ENCODE measurements at regions not wholly inside any gene's neighbourhood (a gene's known extent, or its start where the extent isn't known, plus 50 kb on each side); places are given as distances from the start of the nearest gene placed in this dataset.
"Not testable (repeated sequence)": the region's sequence is repeated elsewhere in the genome, so short reads cannot be mapped to it uniquely, and the experiment has no call there.

DNA sequence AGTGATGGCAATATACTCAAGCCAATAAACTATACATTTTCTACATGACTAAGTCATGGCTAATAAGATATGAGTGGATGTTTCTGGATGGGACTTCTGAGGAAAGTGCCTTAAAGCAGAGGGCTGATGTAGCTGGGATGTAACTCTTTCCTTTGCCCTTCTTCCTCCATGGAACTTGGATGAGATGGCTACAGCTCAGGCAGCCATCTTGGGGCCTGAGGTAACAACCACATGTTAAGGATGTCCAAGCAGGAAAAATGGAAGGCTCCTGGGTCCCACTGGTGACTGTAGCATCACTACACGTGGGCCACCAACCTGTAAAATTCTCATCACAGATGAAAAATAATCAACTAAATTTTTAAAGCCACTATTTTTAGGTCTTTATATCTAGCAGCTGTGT, 54.4 kb upstream of the GRIP1 start:
- DNase-seq (ENCODE audit: extremely low read depth in 1 of 2, low read depth in 1 of 2): no peak

GRCh38 chr12:66733839-66734238, 55.0 kb upstream of the GRIP1 start:
- DNase-seq (ENCODE audit: extremely low read depth in 1 of 2, low read depth in 1 of 2): no peak

DNA sequence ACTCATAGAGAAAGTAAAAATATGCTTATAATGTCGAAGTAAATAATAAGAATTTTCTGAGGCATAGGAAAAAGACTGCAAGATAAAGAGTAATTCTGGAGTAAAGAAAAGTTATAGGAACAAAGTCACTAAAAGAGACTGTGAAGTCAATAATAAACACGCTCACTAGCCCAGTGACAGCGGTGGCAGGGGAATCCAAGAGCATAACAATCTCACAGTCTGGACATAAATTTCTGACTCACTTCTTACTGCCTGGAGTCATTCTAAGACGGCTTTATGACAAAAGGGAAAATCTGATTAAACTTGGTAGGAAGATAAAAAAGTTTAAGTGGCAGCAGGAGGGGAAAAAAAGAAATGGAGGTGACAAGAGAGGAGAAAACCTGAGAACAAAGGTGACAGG, 56.4 kb upstream of the GRIP1 start:
- DNase-seq (ENCODE audit: extremely low read depth in 1 of 2, low read depth in 1 of 2): no peak

- no peak for DNase-seq (ENCODE audit: extremely low read depth in 1 of 2, low read depth in 1 of 2)
These were observed 58.1 kb upstream of the GRIP1 start for GRCh38 chr12:66736931-66737330.

GRCh38 chr12:66739266-66739665, 60.4 kb upstream of the GRIP1 start:
- no peak for DNase-seq (ENCODE audit: extremely low read depth in 1 of 2, low read depth in 1 of 2)

GRCh38 chr12:66739940-66740651, 61.2 kb upstream of the GRIP1 start:
- no peak for DNase-seq (ENCODE audit: extremely low read depth in 1 of 2, low read depth in 1 of 2)

- no peak for DNase-seq (ENCODE audit: extremely low read depth in 1 of 2, low read depth in 1 of 2)
These were observed 61.9 kb upstream of the GRIP1 start for GRCh38 chr12:66740732-66741131.

DNA sequence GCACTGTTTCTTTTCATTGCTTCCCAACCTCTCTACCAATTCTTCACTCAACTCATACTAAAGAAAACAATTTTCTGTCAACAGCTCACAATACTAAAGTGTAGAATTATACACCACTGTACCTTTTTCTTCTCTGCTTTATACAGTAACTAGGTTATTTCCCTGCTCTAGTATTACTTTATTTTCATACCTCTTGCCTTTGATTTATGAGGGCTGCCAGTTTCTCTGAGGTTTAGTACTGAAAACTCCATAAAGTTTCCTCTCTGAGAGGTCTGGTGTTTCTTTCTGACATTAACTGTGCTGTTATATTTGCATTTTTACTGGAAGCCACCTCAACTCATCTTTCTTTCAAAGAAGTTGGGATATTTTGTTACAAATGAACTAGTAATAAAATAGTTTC, 63.0 kb upstream of the GRIP1 start:
- DNase-seq (ENCODE audit: extremely low read depth in 1 of 2, low read depth in 1 of 2): no peak

- DNase-seq (ENCODE audit: extremely low read depth in 1 of 2, low read depth in 1 of 2): no peak
These were observed 63.9 kb upstream of the GRIP1 start for GRCh38 chr12:66742508-66743367.

DNA sequence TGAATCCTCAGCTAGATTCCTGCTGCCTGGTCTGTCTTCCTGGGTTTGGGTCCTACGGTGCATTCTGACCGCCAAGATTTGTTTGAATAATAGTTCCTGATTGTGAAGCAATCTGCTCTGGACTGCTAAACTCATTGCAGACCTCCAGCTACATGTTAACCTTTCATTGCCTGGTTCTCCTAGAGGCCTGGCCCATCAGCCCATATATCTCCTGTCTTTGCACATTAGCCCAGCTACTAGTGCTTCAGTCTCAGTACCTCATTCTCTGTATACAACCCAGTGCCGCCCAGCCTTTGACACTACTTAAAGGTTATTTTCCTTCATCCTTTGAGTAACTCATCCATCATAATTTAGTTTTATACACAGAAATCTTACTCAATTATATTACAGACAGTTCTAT, 65.6 kb upstream of the GRIP1 start:
- DNase-seq (ENCODE audit: extremely low read depth in 1 of 2, low read depth in 1 of 2): no peak

DNA sequence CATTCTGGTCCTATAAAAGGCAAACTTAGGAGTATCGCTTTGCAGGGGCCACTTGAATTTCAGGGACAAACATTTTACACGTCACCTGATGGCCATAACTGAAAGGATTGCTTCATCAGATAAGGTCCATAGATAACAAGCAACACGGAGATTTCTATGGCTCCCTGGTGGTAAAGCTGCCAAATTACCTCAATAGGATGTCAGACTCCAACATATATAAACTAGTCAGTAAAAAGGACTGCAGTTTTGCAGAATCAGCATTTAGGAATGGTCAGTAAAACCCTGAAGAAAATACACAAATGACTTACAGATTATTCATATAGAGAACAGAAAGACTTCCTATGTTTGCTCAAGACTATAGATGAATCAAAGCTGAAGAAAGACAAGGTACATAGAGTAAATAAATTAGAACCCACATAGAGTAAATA, 66.1 kb upstream of the GRIP1 start:
- DNase-seq (ENCODE audit: extremely low read depth in 1 of 2, low read depth in 1 of 2): no peak

- no peak for DNase-seq (ENCODE audit: extremely low read depth in 1 of 2, low read depth in 1 of 2)
These were observed 67.8 kb upstream of the GRIP1 start for GRCh38 chr12:66746489-66747201.

- DNase-seq (ENCODE audit: extremely low read depth in 1 of 2, low read depth in 1 of 2): no peak
These were observed 72.7 kb upstream of the GRIP1 start for GRCh38 chr12:66751432-66752113.

- no peak for DNase-seq (ENCODE audit: extremely low read depth in 1 of 2, low read depth in 1 of 2)
These were observed 74.9 kb upstream of the GRIP1 start for GRCh38 chr12:66753810-66754209.

- DNase-seq (ENCODE audit: extremely low read depth in 1 of 2, low read depth in 1 of 2): no peak
These were observed 77.0 kb upstream of the GRIP1 start for GRCh38 chr12:66755727-66756395.

GRCh38 chr12:66756631-66757030, 77.8 kb upstream of the GRIP1 start:
- DNase-seq (ENCODE audit: extremely low read depth in 1 of 2, low read depth in 1 of 2): no peak

- not testable (repeated sequence) for DNase-seq (ENCODE audit: extremely low read depth in 1 of 2, low read depth in 1 of 2)
These were observed 81.2 kb upstream of the GRIP1 start for GRCh38 chr12:66760122-66760521.

- DNase-seq (ENCODE audit: extremely low read depth in 1 of 2, low read depth in 1 of 2): no peak
These were observed 84.6 kb upstream of the GRIP1 start for GRCh38 chr12:66763467-66763866.

DNA sequence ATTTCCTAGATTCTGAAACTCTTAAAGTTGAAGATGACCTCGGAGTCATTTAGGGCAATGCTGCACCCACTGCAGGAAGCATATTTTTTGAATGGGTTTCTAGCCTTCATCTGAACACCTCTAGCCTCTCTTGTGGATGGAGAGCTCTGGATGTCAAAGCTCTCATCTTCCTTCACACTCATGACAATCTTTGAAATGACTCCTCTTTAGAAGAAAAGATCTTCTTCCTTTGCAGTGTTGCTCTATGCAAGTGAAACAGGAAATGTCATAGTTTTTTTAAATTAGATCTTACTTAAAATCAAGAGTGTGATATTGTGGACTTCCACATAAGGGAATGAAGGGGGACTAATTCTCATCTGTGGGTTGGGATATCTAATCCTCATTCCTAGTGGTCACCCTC, 86.3 kb upstream of the GRIP1 start:
- DNase-seq (ENCODE audit: extremely low read depth in 1 of 2, low read depth in 1 of 2): no peak

DNA sequence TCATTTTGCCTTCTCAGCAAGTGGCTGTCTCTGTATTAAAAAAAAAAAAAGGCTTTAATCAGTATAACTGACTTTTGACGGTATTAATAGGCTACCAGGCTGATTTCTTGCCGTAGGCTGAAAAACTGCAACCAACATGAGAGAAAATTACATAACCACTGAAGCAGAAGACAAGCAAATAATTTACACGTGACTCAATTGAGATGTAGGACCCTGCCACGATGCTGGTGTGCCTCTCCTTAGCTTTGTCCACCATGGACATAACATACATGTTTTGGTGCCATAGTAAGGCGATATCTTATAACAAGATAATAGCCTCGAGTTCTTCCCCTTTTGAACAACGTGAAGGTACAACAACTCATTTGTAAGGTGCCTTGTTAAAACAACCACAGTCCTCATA, 88.7 kb upstream of the GRIP1 start:
- no peak for DNase-seq (ENCODE audit: extremely low read depth in 1 of 2, low read depth in 1 of 2)

DNA sequence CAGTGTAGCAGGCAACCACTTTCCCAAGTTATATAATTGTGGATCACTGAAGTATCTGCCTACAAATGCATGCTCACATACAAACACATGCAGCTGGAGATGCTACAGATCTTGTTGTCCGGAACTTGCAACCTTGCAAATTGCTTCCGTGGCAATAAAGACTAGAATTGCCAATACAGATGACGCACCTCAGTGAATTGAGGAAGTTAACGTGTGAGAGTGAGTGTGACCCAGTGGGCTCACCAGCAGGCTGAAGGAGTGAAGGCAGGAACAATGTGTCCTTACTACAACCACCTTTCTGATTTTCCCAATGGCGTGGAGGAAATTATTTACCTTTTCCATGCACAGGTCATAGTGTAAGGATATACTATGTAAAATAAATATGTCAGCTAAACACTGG, 89.4 kb upstream of the GRIP1 start:
- no peak for DNase-seq (ENCODE audit: extremely low read depth in 1 of 2, low read depth in 1 of 2)
